ENCODE measurements at regions not wholly inside any gene's neighbourhood (a gene's known extent, or its start where the extent isn't known, plus 50 kb on each side); places are given as distances from the start of the nearest gene placed in this dataset.
"Not testable (repeated sequence)": the region's sequence is repeated elsewhere in the genome, so short reads cannot be mapped to it uniquely, and the experiment has no call there.

DNA sequence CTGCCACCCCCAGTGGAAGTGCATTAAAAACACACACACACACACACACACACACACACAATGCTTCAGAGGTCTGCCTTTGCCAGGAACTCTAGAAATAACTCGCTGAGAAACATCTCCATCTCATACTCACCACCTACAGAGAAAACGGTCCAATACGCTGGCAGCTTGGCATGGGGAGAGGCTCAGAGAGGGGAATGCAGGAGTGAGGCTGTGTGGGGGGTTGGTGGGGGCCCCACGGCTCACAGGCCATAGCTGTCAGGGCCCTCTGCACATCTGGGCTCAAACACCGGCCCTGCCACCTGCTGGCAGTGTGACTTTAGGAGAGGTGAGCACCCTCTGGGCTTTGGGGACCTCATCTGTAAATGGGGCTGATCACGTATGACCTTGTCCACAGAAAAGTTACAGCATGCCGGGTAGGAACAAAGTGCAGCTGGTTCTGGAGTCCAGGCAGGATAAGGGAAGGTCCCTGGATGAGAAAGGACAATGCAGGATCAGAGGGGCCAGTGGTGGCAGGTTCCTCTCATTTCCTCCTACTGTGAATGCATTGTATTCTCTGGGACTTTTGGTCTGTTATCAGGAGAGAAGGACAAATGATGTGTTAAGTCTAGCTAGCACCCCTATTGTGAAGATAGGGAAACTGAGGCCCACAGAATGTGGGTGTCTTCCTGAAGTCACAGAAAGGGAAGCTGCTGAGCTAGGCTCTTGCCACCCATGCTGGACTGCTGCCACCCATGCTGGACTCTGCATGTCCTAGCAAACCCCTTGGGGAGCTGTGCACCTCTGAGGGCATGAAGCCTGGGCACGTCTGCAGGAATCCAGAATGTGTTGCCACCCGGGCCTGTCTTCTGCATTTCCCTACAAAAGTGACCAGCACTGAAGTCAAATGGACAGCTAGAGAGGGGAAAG lies 404.6 kb downstream of the RPS24 start:
- no peak for DNase-seq (ENCODE audit: low read depth)

DNA sequence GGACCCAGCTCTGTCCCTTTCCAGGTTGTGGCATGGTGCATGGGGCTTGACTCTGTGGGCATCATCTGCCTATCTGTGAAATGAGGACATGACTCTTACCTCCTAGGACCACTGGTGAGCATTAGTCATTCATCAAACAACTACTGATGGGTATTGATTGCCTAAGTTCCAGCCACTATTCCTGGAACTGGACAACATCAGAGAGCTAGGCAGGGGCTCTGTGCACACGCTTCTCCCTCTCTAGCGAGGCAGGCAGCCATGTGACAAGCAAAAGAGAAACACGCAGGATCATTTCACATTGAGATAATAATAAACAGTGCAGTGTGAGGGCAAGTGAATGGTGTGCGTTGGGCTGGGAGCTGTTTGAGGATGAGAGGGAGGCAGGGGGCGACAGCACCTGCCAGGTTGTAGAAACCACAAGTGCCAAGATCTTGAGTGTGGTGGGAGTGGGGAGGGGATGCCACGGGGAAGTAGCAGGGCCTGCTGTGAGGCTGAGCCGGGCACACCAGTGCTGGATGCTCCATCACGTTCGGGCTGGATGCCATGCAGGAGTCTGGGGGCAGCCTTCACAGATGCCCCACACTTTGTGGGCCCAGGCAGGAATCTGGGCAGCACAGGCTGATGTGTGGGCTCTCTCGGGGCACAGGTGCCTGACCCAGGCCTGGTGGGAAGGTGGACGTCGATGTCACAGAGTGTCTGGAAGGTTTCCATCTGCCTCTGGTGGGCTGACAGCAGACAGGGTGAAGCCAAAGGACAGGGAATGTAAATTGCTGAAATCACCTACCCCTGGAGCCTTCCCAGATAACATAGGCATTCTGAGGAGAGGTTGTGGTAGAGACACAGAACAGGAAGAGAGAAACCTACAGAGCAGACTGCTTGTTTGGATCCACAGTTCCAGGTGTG lies 405.5 kb downstream of the RPS24 start:
- no peak for DNase-seq (ENCODE audit: low read depth)

DNA sequence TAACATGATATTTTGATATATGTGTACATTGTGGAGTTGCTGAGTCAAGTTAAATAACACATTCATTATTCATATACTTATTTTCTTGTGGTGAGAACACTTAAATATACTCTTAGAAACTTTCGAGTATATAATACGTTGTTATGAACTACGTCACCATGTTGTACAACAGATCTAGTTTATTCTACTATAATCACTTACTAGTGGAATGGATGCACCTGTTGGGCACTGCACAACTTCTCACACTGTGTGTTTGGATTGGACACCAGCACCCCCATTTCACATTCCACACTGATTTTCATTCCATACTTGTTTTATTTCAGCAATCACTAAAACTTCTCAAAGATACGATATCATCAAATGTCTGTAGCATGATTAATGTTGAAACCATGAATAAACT lies 407.3 kb downstream of the RPS24 start:
- DNase-seq (ENCODE audit: low read depth): no peak

- DNase-seq (ENCODE audit: low read depth): no peak
These were observed 408.0 kb downstream of the RPS24 start for GRCh38 chr10:78441694-78442093.

DNA sequence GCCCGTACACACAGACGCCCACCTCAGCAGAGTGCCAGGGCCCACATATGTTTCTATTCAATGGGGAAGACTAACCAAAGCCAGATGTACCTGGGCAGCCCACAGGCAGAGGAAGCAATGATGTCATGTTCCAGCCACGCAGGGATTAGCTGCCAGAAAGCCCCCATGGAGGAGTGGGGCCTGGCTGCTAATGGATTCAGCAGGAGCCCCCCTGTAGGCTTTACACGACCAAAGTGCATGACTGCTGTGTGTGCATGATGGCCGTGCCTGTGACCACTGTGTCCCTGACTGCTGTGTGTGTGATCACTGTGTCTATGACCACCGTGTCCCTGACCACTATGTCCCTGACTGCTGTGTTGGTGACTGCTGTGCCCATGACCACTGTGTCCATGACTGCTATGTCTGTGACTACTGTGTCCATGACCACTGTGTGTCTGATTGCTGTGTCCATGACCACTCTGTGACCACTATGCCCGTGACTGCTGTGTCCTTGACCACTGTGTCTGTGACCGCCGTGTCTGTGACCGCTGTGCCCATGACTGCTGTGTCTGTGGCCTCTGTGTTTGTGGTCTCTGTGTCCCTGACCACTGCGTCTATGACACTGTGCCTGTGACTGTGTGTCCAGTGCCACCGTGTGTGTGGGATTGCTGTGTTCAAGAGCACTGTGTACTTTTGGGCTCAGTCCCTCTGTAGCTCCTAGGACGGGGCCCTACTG lies 409.3 kb downstream of the RPS24 start:
- no peak for DNase-seq (ENCODE audit: low read depth)

GRCh38 chr10:78443900-78444571 lies 410.4 kb downstream of the RPS24 start:
- DNase-seq (ENCODE audit: low read depth): no peak

GRCh38 chr10:78444741-78445140 lies 411.1 kb downstream of the RPS24 start:
- DNase-seq (ENCODE audit: low read depth): not testable (repeated sequence)

DNA sequence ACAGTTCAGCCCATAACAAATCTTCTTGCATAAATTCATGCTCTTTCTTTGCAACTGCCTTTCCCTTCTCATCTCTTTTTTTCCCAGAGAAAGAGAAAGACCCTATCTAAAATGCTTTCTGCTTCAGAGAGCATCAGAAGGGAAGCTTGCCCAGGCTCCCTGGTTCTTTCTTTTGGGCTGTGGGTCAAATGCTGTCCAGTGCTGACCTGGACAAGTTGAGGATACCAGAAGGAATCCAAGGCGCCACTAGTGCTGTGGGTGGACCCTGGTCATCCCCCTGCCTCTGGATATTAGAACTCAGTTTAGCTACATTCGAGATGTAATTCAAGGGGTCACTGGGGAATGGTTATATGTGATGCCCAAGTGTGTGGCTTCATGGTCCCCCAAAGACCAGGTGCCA lies 411.6 kb downstream of the RPS24 start:
- no peak for DNase-seq (ENCODE audit: low read depth)

GRCh38 chr10:78448470-78448869 lies 414.8 kb downstream of the RPS24 start:
- DNase-seq (ENCODE audit: low read depth): no peak

GRCh38 chr10:78448994-78449418 lies 415.3 kb downstream of the RPS24 start:
- no peak for DNase-seq (ENCODE audit: low read depth)

GRCh38 chr10:78449554-78449953 lies 415.9 kb downstream of the RPS24 start:
- no peak for DNase-seq (ENCODE audit: low read depth)

GRCh38 chr10:78450239-78450638 lies 416.6 kb downstream of the RPS24 start:
- DNase-seq (ENCODE audit: low read depth): no peak

DNA sequence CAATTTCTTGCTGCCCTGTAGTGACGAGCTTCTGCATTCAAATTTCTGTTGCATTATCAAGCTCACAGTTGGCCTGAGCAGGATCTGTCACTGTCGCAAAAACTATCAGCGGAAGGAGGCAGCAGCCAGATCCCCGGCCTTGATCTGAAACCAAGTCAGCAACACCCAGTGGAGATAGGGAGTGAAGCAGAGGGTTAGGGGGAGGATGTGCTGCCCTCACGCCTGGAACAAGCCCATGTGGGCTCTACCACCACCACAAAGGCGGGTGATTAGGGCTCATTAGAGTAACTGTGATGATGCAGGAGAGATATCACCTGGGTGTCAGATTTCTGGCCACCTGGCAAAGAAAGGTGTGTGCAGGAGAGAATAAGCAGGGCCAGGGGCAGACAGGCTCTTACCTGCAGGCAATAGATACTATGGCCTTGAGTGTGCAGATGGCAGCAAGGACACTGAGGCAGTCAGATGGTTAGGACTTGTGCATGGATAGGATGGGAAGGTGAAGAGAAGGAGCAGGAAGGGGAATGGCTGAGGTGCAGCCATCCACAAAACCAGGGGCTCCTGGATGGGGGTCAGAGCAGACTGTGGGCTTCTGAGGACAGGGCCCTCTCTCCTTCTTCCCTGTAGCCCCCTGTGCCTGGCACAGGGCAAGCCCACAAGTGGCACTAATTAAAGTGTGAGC lies 417.3 kb downstream of the RPS24 start:
- no peak for DNase-seq (ENCODE audit: low read depth)

- no peak for DNase-seq (ENCODE audit: low read depth)
These were observed 417.9 kb downstream of the RPS24 start for GRCh38 chr10:78451592-78451991.

GRCh38 chr10:78454123-78454645 lies 420.5 kb downstream of the RPS24 start:
- DNase-seq (ENCODE audit: low read depth): no peak

- no peak for DNase-seq (ENCODE audit: low read depth)
These were observed 421.6 kb downstream of the RPS24 start for GRCh38 chr10:78455236-78455635.

DNA sequence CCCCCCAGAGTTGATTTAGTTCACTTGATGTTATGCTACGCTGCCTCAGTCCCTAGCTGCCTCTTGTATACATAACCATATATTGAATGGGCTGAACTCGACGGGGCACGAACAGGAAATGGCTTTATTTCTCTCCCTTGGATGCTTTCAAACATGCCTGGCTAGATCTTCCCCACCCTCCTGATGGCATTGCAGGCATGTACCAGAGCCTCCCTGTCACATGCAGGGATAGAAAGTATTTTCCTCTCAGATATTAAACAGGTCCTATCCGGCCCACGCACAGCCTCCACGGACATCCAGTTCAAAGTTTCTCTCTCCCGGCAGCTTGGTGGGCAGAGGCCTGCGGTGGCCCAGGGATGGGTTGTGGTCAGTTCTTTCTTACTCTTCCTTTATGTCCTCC lies 422.1 kb downstream of the RPS24 start:
- DNase-seq (ENCODE audit: low read depth): no peak

DNA sequence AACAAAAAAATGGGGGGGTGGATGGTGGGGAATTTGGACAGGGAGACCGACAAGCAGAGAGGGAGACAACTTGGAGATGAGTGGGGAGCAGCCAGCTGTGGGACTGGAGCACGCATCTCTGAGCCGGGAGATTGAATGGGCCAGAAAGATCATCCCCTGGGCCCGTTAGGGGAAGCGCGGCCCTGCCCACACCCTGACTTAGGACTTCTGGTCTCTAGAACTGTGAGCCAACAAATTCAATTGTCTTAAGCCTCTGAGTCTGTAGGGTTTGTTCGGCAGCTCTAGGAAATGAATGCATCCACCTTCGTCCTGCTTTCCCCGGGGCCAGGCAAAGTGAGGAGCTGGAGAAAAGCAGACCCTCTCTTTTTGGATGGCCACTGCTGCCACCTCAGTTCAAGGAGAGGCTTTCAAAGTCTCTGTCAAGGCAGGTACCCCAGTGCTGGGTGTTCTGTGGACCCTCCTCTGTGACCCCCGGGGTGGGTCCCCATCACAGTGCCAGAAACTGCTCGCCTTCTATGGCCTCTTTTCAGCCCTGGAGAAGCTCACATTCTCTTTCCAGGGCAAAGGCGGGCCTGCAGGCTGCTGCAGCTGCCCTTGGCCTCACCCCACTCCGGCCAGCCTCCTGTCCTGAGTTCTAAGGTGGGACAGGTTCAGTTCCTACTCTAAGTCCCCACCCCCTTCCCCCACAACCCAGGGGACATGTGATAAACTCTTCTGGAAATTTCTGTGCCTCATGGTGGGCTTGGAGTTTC lies 423.2 kb downstream of the RPS24 start:
- DNase-seq (ENCODE audit: low read depth): no peak

DNA sequence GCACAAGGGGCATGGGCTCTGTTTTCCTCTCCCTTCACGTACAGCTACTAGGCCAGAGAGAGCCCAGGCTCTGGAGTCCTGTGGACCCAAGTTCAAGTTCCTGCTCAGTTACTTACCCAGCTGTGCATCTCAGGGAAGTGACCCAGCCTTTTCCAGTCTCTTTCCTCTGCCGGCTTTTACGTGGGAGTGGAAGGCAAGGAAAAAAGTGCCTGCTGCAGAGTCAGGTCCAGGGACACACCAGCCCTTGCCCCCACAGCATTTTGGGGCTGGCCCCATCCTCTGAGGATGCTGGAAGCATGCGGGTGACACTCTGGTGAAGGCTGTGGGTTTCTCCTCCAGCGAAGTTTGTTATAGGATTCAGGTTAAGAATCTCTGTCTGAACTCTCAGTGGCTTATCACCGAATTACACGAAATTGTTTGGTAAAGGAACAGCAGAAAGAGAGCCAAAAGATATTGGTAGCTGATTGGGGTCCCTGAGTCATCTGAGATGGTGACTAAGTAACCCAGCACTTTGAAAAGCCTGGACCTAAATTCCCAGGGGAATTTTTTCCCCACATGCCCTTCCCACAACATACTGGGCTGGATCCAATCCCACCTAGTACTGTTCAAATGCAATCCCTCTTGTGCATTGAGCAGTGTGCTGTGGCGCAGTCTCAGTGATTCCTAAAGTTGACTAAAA lies 424.3 kb downstream of the RPS24 start:
- no peak for DNase-seq (ENCODE audit: low read depth)

All from stimulated activated CD4-positive, alpha-beta T cell treated with anti-CD3 and anti-CD28 coated beads, Interleukin-2, amount 100 ng/mL, for 4 hours (primary cell).